Fibroblast of pulmonary artery (primary cell): ENCODE measurements at regions not wholly inside any gene's neighbourhood (a gene's known extent, or its start where the extent isn't known, plus 50 kb on each side); places are given as distances from the start of the nearest gene placed in this dataset.

Experiments used
- DNase-seq: peaks from one replicate; pipeline ENCODE4 v3.0.0-alpha.2; 2010; ENCODE audit warnings: low read depth
- H3K4me3 ChIP-seq: replicated peaks from 2 replicates; pipeline ENCODE4 v1.5.1; 2011; ENCODE audit warnings: low read depth, mild to moderate bottlenecking, control low read depth, low read length, moderate library complexity
- CTCF ChIP-seq: IDR thresholded peaks from 2 replicates; pipeline ENCODE4 v1.5.1; 2011; ENCODE audit warnings: mild to moderate bottlenecking, control low read depth, low read length, inconsistent platforms; ENCODE audit errors: missing control alignments

GRCh38 chr3:111366515-111366914 is 175.5 kb upstream of the CD96 start:
- TF ChIP-seq CTCF, result no peak
- H3K4me3 ChIP-seq, result no peak overlapping the region
- no peak for DNase-seq

GRCh38 chr3:111368056-111368455 is 173.9 kb upstream of the CD96 start:
- no peak for TF ChIP-seq CTCF
- no peak for DNase-seq
- H3K4me3 ChIP-seq, result no peak overlapping the region

- no peak overlapping the region for H3K4me3 ChIP-seq
- no peak for TF ChIP-seq CTCF
- DNase-seq, result peak; percentile 39
Observed at GRCh38 chr3:111369958-111370357, 172.0 kb upstream of the CD96 start.

GRCh38 chr3:111373239-111373638 is 168.8 kb upstream of the CD96 start:
- TF ChIP-seq CTCF, result no peak
- no peak overlapping the region for H3K4me3 ChIP-seq

GRCh38 chr3:111373861-111374260 is 168.1 kb upstream of the CD96 start:
- no peak for DNase-seq
- no peak overlapping the region for H3K4me3 ChIP-seq
- TF ChIP-seq CTCF, result no peak

More at GRCh38 chr3:111373239-111373638, 168.8 kb upstream of the CD96 start:
- DNase-seq, result no peak

- no peak for DNase-seq
- no peak overlapping the region for H3K4me3 ChIP-seq
- no peak for TF ChIP-seq CTCF
Observed at GRCh38 chr3:111385971-111386495, 156.0 kb upstream of the CD96 start.

GRCh38 chr3:111392894-111393398 is 149.1 kb upstream of the CD96 start:
- DNase-seq, result no peak
- no peak overlapping the region for H3K4me3 ChIP-seq

More at GRCh38 chr3:111392894-111393398, 149.1 kb upstream of the CD96 start:
- no peak for TF ChIP-seq CTCF
